Urinary bladder (tissue), 3 donors: ENCODE measurements at regions not wholly inside any gene's neighbourhood (a gene's known extent, or its start where the extent isn't known, plus 50 kb on each side); places are given as distances from the start of the nearest gene placed in this dataset.

ENCODE experiments used
- DNase-seq: peaks from one replicate; pipeline ENCODE4 v3.0.0-alpha.2; 2015; ENCODE audit errors: extremely low spot score
- H3K27ac ChIP-seq: one replicate; pipeline ENCODE4 v1.5.1; 2013; ENCODE audit warnings: low read depth, mild to moderate bottlenecking, moderate library complexity
- H3K36me3 ChIP-seq: one replicate; pipeline ENCODE4 v1.6.1; 2013; ENCODE audit warnings: mild to moderate bottlenecking, moderate library complexity; ENCODE audit not compliant: insufficient read depth
- H3K4me1 ChIP-seq: one replicate; pipeline ENCODE4 v1.6.1; 2013; ENCODE audit warnings: mild to moderate bottlenecking, moderate library complexity; ENCODE audit not compliant: insufficient read depth
- H3K4me3 ChIP-seq: one replicate; pipeline ENCODE4 v1.5.1; 2013; ENCODE audit warnings: low read depth, low read length
- WGBS: extraction: QIAGEN DNeasy Blood & Tissue Kit; methylation state at CpG from one replicate; pipeline ENCODE4 v1.1.7; 2013; 5-methylcytosine and 5-hydroxymethylcytosine counted together
- donor health status: healthy with polysubstance abuse.
- donor health status: healthy.

DNA sequence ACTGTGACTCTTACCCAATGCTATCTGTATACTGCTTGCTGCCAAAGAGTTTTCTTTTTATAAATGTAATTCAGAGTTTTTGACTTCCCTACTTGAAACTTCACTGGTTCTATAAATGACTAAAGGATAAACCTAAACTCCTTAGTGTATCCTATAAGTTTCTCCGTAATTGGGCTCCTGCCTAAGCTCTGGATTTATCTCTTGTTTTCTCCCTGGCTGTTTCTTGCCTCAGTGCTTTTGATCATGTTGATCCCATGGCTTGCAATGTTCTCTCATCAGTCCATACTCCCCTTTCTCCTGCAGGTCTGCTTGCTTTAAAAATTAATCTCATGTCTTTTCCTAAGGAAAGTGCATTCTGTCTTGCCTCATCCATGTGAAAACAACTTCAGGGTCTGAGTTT lies 1543.1 kb upstream of the IGFBP7 start:
- Histone ChIP-seq H3K27ac (no peak overlapping the region), H3K36me3 (no peaks in the 10 kb centered on the region), H3K4me3 (no peak overlapping the region), H3K4me1 (no peaks in the 10 kb centered on the region)
- WGBS: 27% methylated on average over 1 of the region's 1 CpG
- DNase-seq: no peak

DNA sequence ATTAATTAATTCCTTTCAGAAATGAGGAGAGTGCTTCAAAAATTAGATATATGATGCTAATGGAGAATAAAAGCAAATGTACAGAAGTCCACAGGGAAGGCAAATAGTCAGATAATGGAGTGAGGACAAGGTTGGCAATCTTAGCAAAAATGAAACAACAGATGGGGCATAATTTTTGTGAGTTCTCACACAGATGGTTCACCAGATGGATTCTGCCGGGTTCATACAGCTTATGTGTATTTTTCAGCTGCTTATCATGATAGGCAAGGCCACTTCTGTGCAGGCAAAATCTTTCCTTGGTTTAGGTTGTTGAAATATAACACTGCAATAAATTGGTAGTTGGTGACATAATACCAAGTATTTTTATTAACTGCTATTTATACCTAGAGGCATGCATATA lies 1539.0 kb upstream of the IGFBP7 start:
- Histone ChIP-seq H3K36me3 (no peaks in the 10 kb centered on the region), H3K27ac (no peak overlapping the region), H3K4me3 (no peak overlapping the region), H3K4me1 (no peaks in the 10 kb centered on the region)
- no peak for DNase-seq
- 33% methylated on average over 1 of the region's 1 CpG for WGBS

- no peak overlapping the region for H3K27ac ChIP-seq
- WGBS: 87% methylated on average over 3 of the region's 3 CpGs
Observed at GRCh38 chr4:58646126-58646525, 1535.9 kb upstream of the IGFBP7 start.

DNA sequence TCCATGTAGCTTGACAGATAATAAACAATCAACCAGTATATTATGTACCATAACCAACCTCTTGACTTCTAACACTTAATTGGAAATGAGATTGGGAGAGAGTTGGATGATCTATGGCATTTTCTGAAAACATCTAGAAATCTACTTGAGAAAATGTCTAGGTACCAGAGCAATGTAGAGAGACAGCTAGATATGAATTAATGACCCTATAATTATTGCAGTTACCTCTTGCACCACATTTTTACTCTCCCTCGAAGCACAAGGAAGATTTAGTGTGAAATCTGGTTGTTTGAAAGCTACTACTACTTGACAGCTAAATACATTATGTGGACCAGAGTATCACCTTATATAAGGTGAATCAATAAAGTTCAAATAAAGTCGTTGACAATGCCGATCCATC lies 1534.4 kb upstream of the IGFBP7 start:
- Histone ChIP-seq H3K4me1 (no peaks in the 10 kb centered on the region), H3K36me3 (no peaks in the 10 kb centered on the region), H3K27ac (no peak overlapping the region), H3K4me3 (no peak overlapping the region)
- DNase-seq: no peak
- WGBS: 86% methylated on average over 3 of the region's 3 CpGs

More at GRCh38 chr4:58646126-58646525, 1535.9 kb upstream of the IGFBP7 start:
- no peaks in the 10 kb centered on the region for H3K4me1 ChIP-seq
- no peaks in the 10 kb centered on the region for H3K36me3 ChIP-seq
- H3K4me3 ChIP-seq: no peak overlapping the region
- no peak for DNase-seq

DNA sequence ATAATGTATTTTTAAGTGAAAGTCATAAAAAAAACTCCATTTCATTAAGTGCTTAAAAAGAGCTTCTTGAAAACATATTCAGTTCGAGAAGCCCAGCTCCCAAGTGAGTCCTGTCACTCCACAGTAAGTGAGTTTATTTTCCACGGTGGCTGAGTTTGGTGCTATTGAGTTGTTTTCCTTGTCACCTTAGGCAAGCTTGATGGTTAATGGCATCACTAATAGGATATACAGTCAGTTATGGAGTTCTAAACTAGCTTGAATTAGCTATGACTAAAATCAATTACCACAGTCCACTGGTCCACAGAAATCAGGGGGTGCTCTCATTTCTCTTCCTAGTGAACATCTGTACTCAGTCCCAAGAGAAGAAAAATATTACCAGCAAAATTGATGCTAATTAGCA lies 1526.2 kb upstream of the IGFBP7 start:
- Histone ChIP-seq H3K36me3 (no peaks in the 10 kb centered on the region), H3K4me3 (no peak overlapping the region)
- DNase-seq: no peak

GRCh38 chr4:58617226-58617625 lies 1507.0 kb upstream of the IGFBP7 start:
- 58% methylated on average over 2 of the region's 2 CpGs for WGBS
- DNase-seq: no peak

More for the DNA sequence above, 1526.2 kb upstream of the IGFBP7 start:
- 78% methylated on average over 2 of the region's 2 CpGs for WGBS
- Histone ChIP-seq H3K27ac (no peak overlapping the region), H3K4me1 (no peaks in the 10 kb centered on the region)

DNA sequence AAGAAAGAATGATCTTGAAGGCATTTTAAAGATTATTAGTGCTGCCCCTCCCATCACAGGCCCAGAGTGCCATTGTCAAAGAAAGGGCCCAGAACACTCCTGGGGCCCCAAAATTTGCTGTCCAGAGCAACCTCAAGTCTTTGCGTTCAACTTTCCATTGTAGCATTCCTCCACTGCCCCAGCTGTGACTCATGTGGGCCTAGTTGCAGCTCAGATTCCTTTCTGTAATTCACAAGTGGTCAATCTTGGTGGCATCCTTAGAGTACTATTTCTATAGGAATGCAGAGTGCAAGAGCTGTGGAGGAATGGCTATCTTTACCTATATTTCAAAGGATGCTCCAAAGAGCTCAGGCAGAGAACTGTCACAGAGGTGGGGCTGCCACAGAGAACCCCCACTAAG lies 1500.8 kb upstream of the IGFBP7 start:
- no peaks in the 10 kb centered on the region for H3K36me3 ChIP-seq
- no peak overlapping the region for H3K27ac ChIP-seq
- WGBS: 93% methylated on average over 1 of the region's 1 CpG
- no peak overlapping the region for H3K4me3 ChIP-seq
- no peaks in the 10 kb centered on the region for H3K4me1 ChIP-seq
- DNase-seq: no peak

More at GRCh38 chr4:58617226-58617625, 1507.0 kb upstream of the IGFBP7 start:
- Histone ChIP-seq H3K4me3 (no peak overlapping the region), H3K4me1 (no peaks in the 10 kb centered on the region), H3K36me3 (no peaks in the 10 kb centered on the region), H3K27ac (no peak overlapping the region)

- H3K27ac ChIP-seq: no peak overlapping the region
- no peak for DNase-seq
- WGBS: 85% methylated on average over 4 of the region's 4 CpGs
Observed at GRCh38 chr4:58606303-58606702, 1496.1 kb upstream of the IGFBP7 start.

GRCh38 chr4:58603951-58604350 lies 1493.8 kb upstream of the IGFBP7 start:
- H3K27ac ChIP-seq: no peak overlapping the region
- WGBS: 87% methylated on average over 4 of the region's 4 CpGs
- H3K36me3 ChIP-seq: no peaks in the 10 kb centered on the region
- no peaks in the 10 kb centered on the region for H3K4me1 ChIP-seq
- DNase-seq: no peak
- no peak overlapping the region for H3K4me3 ChIP-seq

More at GRCh38 chr4:58606303-58606702, 1496.1 kb upstream of the IGFBP7 start:
- H3K4me1 ChIP-seq: no peaks in the 10 kb centered on the region
- no peaks in the 10 kb centered on the region for H3K36me3 ChIP-seq
- no peak overlapping the region for H3K4me3 ChIP-seq

- Histone ChIP-seq H3K36me3 (no peaks in the 10 kb centered on the region), H3K4me1 (no peaks in the 10 kb centered on the region), H3K27ac (no peak overlapping the region), H3K4me3 (no peak overlapping the region)
- DNase-seq: no peak
- WGBS: 16% methylated on average over 1 of the region's 1 CpG
Observed at GRCh38 chr4:58602731-58603359, 1492.7 kb upstream of the IGFBP7 start.

GRCh38 chr4:58602022-58602421 lies 1491.8 kb upstream of the IGFBP7 start:
- no peaks in the 10 kb centered on the region for H3K36me3 ChIP-seq
- 52% methylated on average over 1 of the region's 1 CpG for WGBS

DNA sequence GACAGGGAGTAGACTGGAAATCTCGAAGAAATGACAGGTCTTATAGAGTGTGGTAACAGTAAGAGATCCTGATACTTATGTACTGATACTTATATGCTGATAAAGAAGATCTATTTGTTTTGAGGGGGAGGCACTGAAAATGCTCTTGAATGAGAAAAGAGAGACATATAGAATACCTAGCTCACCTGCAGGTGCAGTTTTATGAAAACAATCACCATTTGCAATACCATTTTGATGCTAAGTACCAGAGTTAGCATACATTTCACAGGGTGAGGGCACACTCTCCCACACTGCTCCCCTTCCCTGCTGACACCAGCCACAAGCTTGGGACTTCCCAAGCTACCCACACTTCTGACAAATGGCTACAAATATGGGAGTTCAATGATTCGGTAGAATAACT lies 1490.1 kb upstream of the IGFBP7 start:
- Histone ChIP-seq H3K4me1 (no peaks in the 10 kb centered on the region), H3K4me3 (no peak overlapping the region), H3K27ac (no peak overlapping the region), H3K36me3 (no peaks in the 10 kb centered on the region)
- DNase-seq: no peak
- WGBS: 87% methylated on average over 2 of the region's 2 CpGs

More at GRCh38 chr4:58602022-58602421, 1491.8 kb upstream of the IGFBP7 start:
- Histone ChIP-seq H3K27ac (no peak overlapping the region), H3K4me3 (no peak overlapping the region), H3K4me1 (no peaks in the 10 kb centered on the region)
- DNase-seq: no peak

GRCh38 chr4:58590722-58591121 lies 1480.5 kb upstream of the IGFBP7 start:
- H3K4me3 ChIP-seq: no peak overlapping the region
- 82% methylated on average over 2 of the region's 2 CpGs for WGBS
- H3K27ac ChIP-seq: no peak overlapping the region
- no peaks in the 10 kb centered on the region for H3K4me1 ChIP-seq
- DNase-seq: no peak
- no peaks in the 10 kb centered on the region for H3K36me3 ChIP-seq

GRCh38 chr4:58587856-58588255 lies 1477.7 kb upstream of the IGFBP7 start:
- H3K36me3 ChIP-seq: no peaks in the 10 kb centered on the region
- DNase-seq: no peak
- 86% methylated on average over 6 of the region's 6 CpGs for WGBS

GRCh38 chr4:58566260-58566659 lies 1456.1 kb upstream of the IGFBP7 start:
- WGBS: 35% methylated on average over 1 of the region's 1 CpG
- no peak for DNase-seq
- no peaks in the 10 kb centered on the region for H3K4me1 ChIP-seq
- H3K36me3 ChIP-seq: no peaks in the 10 kb centered on the region
- no peak overlapping the region for H3K27ac ChIP-seq
- H3K4me3 ChIP-seq: no peak overlapping the region

More at GRCh38 chr4:58587856-58588255, 1477.7 kb upstream of the IGFBP7 start:
- no peak overlapping the region for H3K4me3 ChIP-seq
- H3K27ac ChIP-seq: no peak overlapping the region
- H3K4me1 ChIP-seq: no peaks in the 10 kb centered on the region
